HG02759 (cell line): ENCODE measurements at regions not wholly inside any gene's neighbourhood (a gene's known extent, or its start where the extent isn't known, plus 50 kb on each side); places are given as distances from the start of the nearest gene placed in this dataset.

Source experiments
- ATAC-seq: cut with Tn5 transposase; IDR thresholded peaks from one replicate; pipeline ENCODE4 v1.9.1; 2021; ENCODE audit warnings: mild to moderate bottlenecking, moderate library complexity; ENCODE audit not compliant: unreplicated experiment

DNA sequence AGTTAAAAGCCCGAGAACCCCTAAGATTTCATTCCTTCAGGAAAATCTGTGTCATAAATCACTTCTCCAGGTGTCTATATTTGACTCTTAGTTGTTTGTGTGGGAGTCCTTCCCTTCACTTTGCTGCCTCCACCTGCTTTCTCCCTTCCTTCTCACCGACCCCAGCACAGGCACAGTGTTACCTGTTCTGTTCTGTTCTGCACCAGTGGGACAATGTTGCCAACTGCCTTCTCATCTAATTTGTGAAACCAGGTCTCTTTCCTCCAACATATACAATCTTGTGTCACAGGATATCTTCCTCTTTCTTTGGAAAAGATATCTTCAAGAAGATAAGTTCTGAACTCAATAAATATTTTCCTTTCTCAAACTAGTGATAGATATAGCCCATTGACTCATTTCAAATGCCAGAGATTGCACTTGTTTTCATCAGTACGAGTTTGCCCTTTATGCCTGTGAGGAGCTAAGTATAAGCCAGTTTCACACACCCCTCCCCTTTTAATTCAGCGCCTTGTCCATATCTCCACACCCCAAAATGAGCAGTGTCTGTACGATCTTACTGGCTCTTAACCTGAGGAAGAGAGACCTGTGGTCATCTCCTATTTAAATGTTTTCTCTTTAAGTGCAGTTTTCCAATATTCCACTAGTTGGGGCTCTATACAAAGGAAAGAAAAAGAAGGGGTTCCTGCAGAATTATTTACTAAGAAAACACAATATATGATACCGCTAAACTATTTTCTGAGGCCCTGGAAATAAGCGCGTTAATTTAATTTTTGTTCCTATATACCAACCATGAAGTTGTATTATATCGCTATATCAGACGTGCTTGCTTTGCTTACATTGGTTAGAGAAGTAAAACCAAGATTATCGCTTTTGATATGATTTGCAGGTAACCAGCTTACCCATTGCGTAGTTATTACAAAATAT, 81.6 kb upstream of the PREP start:
- peak; percentile 42 for ATAC-seq

DNA sequence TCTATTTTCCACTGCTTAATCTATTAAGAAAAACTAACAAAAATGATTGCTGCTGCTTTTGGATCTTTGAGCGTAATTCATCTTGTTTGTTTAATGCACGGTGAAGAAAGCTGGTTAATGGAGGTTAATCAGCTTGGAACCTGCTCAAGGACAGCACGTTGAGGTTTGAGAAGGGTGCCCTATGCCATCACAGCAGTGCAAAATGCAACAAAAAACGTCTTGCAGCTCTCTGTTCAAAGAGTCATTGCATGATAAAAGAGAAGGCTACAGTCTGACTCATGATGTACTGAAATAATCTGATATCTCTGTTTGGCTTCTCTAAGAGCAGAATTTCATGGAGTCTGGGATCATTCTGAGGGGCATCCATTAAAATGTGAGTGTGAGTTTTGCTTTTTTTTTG, 80.6 kb upstream of the PREP start:
- ATAC-seq = no peak

DNA sequence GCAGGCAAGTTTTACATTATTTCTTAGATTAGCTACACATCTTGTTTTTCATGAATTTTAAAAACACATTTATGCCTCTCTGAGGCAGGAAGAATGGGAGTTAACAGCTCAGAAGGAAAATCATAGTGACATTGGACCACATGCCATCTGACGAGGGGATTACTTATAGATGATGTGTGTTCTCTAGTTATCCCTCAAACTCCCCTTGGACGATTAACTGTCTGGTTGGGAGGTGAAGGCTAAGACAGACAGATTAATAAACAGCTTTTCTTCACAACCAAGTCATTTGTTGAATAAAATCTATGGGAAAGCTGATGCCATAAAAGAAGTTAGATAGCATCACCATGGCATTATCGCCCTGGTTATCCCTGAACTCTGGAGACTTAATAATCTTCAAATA, 80.0 kb upstream of the PREP start:
- ATAC-seq = no peak

DNA sequence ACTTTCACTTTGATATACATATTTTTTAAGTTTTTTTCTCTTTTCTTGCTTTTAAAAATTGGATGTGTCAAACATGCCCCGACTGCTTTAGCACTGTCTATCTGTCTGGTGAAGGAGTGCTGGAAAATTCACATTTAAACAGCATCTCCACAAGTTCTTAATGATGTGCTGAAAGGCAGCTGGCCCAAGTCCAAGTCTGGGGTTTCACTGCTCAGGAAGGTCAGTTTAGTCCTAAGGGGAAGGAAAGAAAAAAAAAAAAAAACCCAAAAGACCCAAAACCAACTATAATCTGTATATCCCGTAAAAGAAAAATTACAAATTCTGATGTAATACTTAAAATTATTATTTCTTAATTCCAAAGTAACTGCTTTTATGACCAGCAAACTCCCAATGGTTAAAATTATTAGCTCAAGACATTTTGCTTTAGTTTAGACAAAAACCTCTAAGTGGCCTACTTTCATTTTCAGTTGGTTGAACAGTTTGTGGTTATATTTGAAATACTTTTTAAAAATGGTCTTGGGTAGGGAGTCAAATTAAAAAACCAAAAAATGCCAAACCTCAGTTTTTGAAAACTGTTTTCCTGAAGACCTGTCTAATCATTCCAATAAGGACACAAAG, 79.5 kb upstream of the PREP start:
- ATAC-seq = no peak

DNA sequence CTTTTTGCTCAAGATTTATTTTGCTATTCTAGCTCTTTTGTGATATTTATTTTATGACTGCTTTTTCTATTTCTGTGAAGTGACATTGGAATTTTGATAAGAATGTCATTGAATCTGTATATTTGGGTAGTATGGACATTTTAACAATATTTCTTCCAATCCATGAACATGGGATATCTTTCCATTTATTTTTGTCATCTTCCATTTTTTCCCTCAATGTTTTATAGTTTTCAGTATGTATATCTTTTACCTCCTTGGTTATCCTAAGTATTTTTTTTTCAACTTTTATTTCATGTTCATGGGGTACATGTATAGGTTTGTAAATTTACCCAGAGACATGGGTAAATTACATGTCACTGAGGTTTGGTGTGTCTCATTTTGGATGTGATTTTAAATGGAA, 74.1 kb upstream of the PREP start:
- ATAC-seq = no peak

DNA sequence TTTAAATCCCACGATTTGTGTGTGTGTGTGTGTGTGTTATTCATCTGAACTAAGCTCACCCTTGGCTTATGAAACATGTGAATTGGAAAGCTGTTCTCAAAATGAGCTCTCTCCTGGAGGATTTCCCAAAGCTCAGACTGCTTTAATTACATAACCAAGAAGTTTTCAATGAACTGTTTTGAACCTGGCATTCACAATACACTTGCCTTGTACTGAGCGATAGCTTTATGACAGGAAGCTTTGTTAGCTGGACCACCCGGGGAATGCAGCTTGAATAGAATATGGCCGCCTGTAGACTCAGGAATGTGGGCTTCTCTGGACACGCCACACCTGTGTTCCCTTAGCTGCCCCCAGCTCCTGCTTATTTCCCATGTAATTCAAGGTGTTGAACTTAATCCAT, 71.4 kb upstream of the PREP start:
- no peak for ATAC-seq

DNA sequence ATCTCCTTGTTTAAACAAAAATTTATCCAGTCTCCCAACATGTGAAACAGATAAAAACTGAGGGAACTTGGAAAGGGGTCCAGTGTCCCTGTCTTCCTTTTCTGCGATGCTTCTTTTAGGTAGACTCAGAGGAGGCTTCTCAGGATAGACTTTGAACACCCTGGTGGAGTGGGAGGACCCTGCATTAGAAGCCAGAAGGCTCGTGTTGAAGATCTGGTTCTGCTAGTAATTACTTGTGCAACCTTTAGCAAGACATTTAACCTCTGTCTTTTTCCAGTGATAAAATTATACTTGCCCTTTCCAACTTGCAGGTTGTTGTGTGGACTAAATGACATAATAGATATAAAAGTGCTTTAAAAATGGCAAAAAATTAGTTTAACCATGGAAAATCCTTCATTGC, 67.1 kb upstream of the PREP start:
- no peak for ATAC-seq

DNA sequence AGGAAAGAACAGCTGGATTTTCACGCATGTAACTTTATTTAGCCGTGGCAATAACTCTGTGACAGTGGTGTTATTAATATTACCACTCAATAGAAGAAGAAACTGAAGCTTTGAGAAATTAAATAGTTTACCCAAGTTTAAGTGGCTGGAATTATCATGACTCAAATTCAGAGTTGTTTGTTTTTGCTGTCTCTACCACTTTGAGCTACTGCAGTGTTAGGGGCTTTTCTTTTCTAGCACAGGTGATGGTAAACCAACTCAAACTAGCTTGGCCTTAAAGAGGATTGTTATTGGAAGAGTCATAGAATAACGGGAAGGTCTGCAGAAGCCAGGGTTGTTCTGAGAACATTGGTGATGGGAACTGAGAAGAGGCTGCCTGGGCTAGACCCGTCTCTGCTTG, 66.0 kb upstream of the PREP start:
- ATAC-seq = no peak

DNA sequence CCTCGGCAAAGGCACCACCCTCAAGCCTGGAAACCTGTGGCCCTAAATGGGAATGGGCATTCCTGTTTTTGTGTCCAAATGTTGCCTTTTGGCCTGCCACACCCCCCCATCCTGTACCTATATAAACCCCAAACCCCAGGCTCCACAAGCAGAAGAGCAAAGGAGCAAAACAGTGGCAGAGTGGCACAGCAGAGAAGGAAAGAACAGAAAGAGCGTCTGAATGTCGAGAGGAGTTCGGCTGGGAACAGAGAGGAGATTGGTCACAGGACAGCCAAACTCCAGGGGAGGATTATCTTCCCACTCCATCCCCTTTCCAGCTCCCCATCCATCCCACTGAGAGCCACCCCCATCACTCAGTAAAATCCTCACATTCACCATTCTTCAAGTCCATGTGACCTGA, 58.0 kb upstream of the PREP start:
- no peak for ATAC-seq

DNA sequence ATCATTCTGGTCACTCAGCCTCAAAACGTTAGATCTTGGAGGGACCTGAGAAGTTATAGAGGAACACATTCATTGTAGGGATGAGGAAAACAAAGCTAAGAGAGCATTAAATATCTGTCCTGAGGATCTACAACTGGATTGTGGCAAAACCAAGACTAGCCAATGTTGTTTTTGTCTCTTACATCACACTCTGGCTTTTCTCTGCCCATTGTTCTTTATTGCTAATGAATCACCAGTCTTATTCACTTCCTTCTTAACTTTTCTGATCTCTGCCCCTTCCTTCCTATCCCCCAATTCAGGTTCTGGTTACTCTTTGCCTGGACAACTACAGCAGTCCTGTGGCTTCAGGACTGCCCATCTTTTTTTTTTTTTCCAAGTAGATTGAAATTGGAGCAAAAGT, 57.0 kb upstream of the PREP start:
- ATAC-seq = no peak

DNA sequence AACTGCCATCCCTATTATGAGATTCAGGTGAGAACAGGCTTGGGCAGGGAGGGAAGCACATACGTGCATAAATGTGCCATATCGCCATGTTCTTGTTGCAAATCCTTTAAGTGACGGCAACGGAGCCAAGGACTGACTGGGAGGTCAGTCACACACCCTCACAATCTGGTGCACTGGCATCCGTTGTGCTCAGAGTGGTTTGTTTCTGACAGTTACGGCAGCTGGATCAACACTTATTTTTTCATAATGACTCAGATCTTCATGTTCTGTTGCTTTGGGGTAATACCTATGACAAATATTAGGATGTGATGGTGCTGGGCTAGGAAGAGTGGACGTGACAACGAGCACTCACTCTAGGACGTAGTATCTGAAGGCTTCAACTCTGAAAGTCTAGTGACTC, 56.2 kb upstream of the PREP start:
- peak; percentile 96 for ATAC-seq

DNA sequence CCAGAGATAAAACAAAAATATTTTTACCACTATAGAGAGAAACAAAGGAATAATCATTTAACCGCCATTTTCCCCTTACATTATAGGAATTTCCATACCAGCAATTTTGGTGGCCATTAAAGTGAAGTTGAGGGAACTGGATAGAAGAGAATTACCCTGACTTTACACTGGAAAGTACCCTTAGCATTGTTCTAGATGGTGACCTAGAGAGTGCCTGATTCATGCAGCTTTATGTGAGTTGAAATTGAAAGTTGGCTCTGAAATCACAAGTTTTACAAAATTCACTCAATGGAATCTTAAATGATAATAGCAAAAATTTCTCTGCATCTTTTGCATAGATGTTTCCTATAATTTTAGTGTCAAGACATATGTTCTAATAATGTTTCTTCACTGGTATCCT, 55.7 kb upstream of the PREP start:
- peak; percentile 46 for ATAC-seq

DNA sequence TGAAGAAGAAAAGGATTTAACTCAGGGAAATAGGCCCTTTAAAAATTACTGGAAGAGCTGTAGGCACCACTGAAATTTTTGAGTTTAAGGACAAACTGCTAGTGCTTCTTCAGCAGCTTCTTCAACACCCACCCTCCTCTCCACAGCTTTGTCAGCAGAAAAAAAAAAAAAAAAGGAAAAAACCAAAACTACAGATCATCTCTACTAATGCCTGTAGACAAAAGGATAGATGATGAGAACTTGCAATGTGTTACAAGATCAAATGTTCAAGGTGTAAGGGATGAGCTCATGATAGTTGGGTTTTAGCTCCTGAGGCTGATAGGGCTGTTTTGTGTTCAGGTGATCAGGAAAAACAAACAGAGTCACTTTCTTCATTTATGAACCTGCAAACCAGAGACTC, 55.2 kb upstream of the PREP start:
- no peak for ATAC-seq

DNA sequence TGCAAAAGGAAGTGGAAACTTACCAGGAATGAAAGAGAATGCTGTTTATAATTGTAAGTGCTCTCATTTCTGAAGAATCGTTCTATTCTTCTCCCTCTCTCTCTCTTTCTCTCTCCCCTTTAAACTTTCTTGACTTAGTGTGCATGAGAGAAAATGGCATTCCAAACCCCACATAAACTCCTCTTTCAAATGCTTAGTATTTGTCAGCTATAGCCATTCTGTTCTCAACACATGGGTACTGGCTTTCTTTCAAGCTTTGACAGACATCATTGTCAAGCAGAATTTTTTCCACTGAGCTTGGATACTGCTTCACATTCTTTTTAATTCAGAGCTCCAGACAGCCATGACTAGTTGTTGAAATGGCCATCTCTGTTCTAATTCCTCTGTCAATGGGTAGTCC, 51.1 kb upstream of the PREP start:
- ATAC-seq = no peak

DNA sequence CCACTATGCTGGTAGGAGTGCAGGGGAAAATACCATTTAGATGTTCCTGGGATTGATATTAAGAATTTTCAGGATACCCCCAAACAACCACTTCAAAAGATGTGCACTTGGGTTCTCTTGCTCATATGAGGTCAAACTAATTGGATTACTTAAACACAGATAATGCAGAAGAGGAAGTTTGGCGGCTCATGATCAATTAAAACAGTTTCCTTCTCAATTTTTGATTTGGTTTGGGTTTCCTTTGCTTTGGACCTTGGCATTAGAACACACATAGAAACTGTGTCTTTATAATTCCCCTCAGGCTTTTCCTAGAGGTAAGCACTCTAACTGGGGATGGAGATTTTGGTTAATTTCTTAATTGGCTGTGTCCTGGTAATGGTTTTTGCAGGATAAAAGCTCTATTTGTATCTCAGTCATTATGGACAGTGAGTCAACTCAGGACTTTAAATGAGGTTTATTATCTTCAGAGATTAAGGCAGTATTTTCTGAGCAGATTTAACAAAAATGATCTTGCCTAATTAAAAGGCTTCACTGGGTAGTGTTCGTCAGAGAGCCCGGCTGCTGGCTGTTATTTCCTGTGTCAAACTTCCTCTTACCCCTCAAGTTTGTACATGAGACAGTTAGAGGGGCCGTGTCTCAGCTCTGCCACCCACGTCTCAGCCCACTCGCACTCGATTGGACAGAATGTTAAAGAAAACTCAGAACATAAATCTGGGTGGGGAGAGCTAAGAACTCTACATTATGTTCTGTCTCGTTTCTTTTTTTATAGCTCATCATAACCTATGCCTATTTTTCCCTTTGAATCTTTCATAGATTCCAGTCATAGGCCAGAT, 50.3 kb upstream of the PREP start:
- ATAC-seq = peak; percentile 81
